HCT116 (cell line): ENCODE measurements at regions not wholly inside any gene's neighbourhood (a gene's known extent, or its start where the extent isn't known, plus 50 kb on each side); places are given as distances from the start of the nearest gene placed in this dataset.

ENCODE experiments used
- ATF3 ChIP-seq: IDR thresholded peaks from 2 replicates; pipeline ENCODE4 v1.6.1; 2012
- CTCF ChIP-seq, 3 experiments: fragments of 200-600 bp in 1 of 3; sonication (generic) in 1 of 3; IDR thresholded peaks in 2 of 3; conservative IDR thresholded peaks in 1 of 3; 2 replicates each; pipeline ENCODE4 v1.5.1; 2012 to 2017; ENCODE audit warnings: low read depth in 2 of 3, low read length in 2 of 3, antibody characterized with exemption in 1 of 3, borderline replicate concordance in 1 of 3, control low read depth in 1 of 3, mild to moderate bottlenecking in 1 of 3, mixed read lengths in 1 of 3, mixed run types in 1 of 3, moderate library complexity in 1 of 3; ENCODE audit not compliant: insufficient read depth in 1 of 3
- EGR1 ChIP-seq: IDR thresholded peaks from 2 replicates; pipeline ENCODE4 v1.6.1; 2012; ENCODE audit warnings: low read depth
- ELF1 ChIP-seq: IDR thresholded peaks from 2 replicates; pipeline ENCODE4 v1.6.1; 2012; ENCODE audit warnings: low read depth, borderline replicate concordance
- EZH2 ChIP-seq: fragments of 200-600 bp; sonication (generic); IDR thresholded peaks from 2 replicates; pipeline ENCODE4 v1.6.1; 2017; ENCODE audit warnings: antibody characterized with exemption, mixed run types
- EZH2phosphoT487 ChIP-seq: fragments of 200-600 bp; IDR thresholded peaks from 2 replicates; pipeline ENCODE4 v1.6.1; 2018; ENCODE audit warnings: antibody characterized with exemption, borderline replicate concordance
- MAX ChIP-seq: IDR thresholded peaks from 2 replicates; pipeline ENCODE4 v1.6.1; 2012
- POLR2A ChIP-seq: IDR thresholded peaks from 2 replicates; pipeline ENCODE4 v1.7.0; 2011; ENCODE audit warnings: borderline replicate concordance; ENCODE audit not compliant: insufficient read depth, insufficient read length; ENCODE audit errors: extremely low read depth
- POLR2AphosphoS5 ChIP-seq: IDR thresholded peaks from 2 replicates; pipeline ENCODE4 v1.6.1; 2011; ENCODE audit warnings: mild to moderate bottlenecking, low read depth, low read length, moderate library complexity
- RAD21 ChIP-seq: IDR thresholded peaks from 2 replicates; pipeline ENCODE4 v1.6.1; 2012; ENCODE audit warnings: low read depth, mild to moderate bottlenecking
- SIN3A ChIP-seq: IDR thresholded peaks from 2 replicates; pipeline ENCODE4 v1.6.1; 2012; ENCODE audit warnings: low read depth
- SP1 ChIP-seq: IDR thresholded peaks from 2 replicates; pipeline ENCODE4 v1.6.1; 2012; ENCODE audit warnings: low read depth
- ZNF274 ChIP-seq: fragments of 200-500 bp; sonication (Bioruptor generic); IDR thresholded peaks from 2 replicates; pipeline ENCODE4 v1.6.1; 2014; ENCODE audit warnings: mild to moderate bottlenecking, low read depth, low read length, inconsistent platforms

- TF ChIP-seq SP1: no peak
- no peak for TF ChIP-seq POLR2AphosphoS5
- no peak for TF ChIP-seq MAX
- no peak for TF ChIP-seq CTCF (IDR thresholded peaks at IDR 0.05 in 2 of 3, conservative IDR thresholded peaks at IDR 0.05 in 1 of 3; ENCODE audit: borderline replicate concordance in 1 of 3, insufficient read depth in 1 of 3, low read depth in 2 of 3, low read length in 2 of 3)
- TF ChIP-seq SIN3A: no peak
- TF ChIP-seq EZH2phosphoT487: no peak
- no peak for TF ChIP-seq POLR2A
- TF ChIP-seq ATF3: no peak
- TF ChIP-seq EGR1: no peak
- TF ChIP-seq ZNF274: no peak
- TF ChIP-seq EZH2: no peak
- TF ChIP-seq RAD21: no peak
- TF ChIP-seq ELF1: no peak
These were observed 160.5 kb upstream of the TAPT1 start for GRCh38 chr4:16386711-16387320.
